Inferior parietal cortex (tissue), 1 donor: ENCODE measurements at regions not wholly inside any gene's neighbourhood (a gene's known extent, or its start where the extent isn't known, plus 50 kb on each side); places are given as distances from the start of the nearest gene placed in this dataset.
"Not testable (repeated sequence)": the region's sequence is repeated elsewhere in the genome, so short reads cannot be mapped to it uniquely, and the experiment has no call there.

Experiments used
- DNase-seq: peaks from one replicate; pipeline ENCODE4 v3.0.0-alpha.2; 2016; ENCODE audit errors: extremely low spot score

GRCh38 chr12:71299541-71300376 is 139.8 kb upstream of the LGR5 start:
- DNase-seq: no peak

- DNase-seq: no peak
Observed at GRCh38 chr12:71297930-71298329, 140.1 kb upstream of the TSPAN8 start.

- DNase-seq: no peak
Observed at GRCh38 chr12:71295953-71296352, 138.2 kb upstream of the TSPAN8 start.

DNA sequence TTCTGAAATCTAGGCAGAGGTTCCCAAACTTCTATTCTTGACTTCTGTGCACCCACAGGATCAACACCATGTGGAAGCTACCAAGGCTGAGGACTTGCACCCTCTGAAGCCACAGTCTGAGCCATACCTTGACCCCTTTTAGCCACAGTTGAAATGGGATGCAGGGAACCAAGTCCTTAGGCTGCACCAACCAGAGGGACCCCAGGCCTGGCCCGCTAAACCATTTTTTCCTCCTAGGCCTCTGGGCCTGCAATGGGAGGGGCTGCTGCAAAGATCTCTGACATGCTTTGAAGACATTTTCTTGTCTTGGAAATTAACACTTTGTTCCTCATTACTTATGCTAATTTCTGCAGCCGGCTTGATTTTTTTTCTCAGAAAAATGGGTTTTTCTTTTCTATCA is 133.9 kb upstream of the TSPAN8 start:
- DNase-seq: no peak

DNA sequence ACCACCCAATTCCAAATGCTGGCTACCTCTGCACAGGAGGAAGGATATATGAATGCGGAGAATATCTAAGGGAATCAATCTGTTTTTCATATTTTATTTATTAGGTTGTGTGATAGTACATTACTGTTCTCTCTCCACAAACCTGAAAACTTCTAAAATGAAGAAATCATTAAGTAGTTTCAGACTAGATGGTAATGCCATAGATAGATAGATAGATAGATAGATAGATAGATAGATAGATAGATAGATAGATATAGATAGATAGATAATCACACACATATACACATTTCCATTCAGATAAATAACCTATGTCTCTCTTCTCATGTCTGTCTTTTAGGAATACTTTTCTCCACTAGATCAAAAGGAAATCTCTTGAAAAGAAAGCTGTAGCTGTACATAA is 126.1 kb upstream of the TSPAN8 start:
- no peak for DNase-seq

DNA sequence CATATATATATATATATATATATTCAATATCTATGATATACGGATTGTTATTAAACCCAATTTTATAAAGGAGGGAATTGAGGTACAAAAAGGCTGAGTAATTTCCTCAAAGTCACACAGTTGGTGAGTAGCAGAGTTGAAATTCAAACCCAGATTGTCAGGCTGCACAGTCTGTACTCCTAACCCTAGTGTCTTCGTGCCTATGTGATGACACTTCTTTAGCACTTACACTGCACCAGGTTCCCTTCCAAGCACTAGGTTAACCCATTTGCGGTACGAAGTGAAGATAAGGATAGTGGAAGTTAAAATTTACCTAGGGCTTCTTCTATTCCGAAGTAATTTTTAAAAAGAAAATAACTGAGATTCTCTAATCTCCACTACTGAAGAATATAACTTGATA is 125.1 kb upstream of the TSPAN8 start:
- no peak for DNase-seq

DNA sequence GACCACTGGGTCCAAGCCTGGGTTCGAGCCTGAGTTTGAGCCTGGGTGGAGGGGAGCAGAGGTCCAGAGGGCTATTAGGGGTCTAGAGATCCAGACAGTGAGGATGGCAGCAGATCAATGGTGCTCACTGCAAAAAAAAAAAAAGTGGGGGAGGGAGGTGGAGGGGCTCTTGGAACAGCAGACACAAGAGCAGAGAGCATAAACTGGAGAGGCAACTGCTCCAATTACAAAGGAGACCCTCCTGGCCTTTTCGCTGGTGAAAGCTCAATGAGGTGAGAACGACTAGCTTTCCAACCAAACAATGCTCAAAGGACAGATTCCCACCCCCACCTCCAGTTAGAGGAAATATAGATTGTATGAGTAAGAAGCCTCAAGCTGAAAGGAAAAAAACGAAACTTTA is 124.2 kb upstream of the TSPAN8 start:
- no peak for DNase-seq

GRCh38 chr12:71281425-71281824 is 123.6 kb upstream of the TSPAN8 start:
- no peak for DNase-seq

- no peak for DNase-seq
Observed at GRCh38 chr12:71277866-71278265, 120.1 kb upstream of the TSPAN8 start.

GRCh38 chr12:71276541-71276940 is 118.7 kb upstream of the TSPAN8 start:
- no peak for DNase-seq

DNA sequence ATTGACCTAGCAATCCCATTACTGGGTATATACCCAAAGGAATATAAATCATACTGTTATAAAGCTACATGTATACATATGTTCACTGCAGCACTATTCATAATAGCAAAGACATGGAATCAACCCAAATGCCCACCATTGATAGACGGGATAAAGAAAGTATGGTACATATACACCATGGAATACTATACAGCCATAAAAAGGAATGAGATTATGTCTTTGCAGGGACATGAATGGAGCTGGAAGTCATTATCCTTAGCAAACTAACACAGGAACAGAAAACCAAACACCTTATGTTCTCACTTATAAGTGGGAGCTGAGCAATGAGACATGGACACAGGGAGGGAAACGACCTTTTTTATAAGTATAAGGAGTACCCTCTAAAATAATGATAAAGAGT is 113.0 kb upstream of the TSPAN8 start:
- not testable (repeated sequence) for DNase-seq

- no peak for DNase-seq
Observed at GRCh38 chr12:71270057-71270456, 112.3 kb upstream of the TSPAN8 start.

DNA sequence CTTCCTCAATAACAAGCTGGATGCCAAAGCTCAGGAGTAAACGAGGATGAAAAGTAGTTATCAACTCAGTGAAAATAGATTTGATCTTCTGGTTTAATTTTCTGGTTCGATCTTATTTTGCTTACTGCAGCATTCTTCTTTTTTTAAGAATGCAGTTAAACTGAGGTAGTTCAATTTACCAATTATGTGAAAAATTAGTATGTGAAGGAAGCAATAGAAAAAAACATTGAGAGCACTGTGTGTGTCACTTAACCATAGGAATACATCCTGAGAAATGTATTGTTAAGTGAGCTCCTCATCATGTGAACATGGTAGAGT is 111.4 kb upstream of the TSPAN8 start:
- DNase-seq: no peak

DNA sequence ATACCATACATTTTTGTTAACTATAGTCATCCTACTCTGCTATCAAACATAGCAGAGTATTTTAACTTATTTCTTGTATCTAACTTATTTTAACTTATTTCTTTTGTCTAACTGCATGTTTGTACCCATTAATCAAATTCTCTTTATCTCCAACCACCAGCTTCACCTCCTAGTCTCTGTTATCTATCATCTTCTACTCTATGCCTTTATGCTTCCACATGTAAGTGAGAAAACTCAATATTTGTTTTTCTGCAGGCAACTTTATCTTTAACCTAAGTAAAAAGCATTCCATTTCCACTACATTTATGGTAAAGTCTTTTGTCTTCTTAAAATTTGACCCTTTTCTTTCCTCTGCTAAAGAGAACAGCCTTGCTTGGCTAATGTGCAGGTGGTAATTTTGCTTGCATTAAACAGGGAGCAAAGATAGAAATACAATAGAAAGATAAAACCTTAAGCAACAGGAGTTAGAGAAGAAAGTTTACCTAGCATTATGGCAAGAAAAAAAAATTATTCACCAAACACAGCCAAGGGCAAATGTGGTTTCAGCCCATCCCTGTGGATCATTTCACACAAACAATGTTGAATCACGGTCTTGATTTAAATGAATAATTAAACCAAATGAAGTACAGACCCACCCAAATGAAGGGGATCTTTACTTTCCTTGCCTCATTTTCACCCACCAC is 110.9 kb upstream of the TSPAN8 start:
- DNase-seq: no peak

- no peak for DNase-seq
Observed at GRCh38 chr12:71266606-71267005, 108.8 kb upstream of the TSPAN8 start.

DNA sequence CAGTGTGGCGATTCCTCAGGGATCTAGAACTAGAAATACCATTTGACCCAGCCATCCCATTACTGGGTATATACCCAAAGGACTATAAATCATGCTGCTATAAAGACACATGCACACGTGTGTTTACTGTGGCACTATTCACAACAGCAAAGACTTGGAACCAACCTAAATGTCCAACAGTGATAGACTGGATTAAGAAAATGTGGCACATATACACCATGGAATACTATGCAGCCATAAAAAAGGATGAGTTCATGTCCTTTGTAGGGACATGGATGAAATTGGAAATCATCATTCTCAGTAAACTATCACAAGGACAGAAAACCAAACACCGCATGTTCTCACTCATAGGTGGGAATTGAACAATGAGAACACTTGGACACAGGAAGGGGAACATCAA is 107.9 kb upstream of the TSPAN8 start:
- not testable (repeated sequence) for DNase-seq

DNA sequence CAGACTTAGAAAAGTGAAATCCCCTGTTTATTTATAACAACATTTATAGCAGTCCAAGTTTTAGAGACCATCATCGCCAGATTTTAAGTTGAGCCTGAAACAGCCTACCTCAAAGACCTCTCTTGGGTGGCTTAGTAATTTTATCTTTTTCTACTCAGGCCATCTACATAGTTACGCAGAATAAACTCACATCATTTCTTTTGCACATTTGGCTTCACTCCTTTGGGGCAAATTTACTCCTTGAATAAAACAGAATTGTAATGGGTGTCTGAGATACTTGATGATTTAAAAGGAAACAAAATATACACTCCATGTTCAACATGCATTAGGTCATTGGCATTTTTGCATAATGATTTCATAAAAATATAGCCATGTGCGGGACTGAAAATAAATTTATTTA is 104.7 kb upstream of the TSPAN8 start:
- DNase-seq: no peak

DNA sequence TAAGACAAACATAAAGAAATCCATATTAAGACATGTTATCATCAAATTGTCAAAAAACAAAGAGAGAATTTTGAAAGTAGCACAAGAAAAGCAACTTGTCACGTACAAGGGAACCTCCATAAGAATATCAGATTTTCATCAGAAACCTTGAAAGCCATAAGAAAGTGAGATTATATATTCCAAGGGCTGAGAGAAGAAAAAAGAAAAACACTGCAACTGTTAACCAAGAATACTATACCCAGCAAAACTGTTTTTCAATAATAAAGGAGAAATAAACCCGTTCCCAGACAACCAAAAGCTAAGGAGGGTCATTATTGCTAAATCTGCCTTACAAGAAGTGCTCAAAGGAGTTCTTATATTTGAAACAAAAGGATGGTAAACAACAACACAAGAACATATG is 94.7 kb upstream of the TSPAN8 start:
- DNase-seq: no peak

- DNase-seq: no peak
Observed at GRCh38 chr12:71250166-71250565, 92.4 kb upstream of the TSPAN8 start.

DNA sequence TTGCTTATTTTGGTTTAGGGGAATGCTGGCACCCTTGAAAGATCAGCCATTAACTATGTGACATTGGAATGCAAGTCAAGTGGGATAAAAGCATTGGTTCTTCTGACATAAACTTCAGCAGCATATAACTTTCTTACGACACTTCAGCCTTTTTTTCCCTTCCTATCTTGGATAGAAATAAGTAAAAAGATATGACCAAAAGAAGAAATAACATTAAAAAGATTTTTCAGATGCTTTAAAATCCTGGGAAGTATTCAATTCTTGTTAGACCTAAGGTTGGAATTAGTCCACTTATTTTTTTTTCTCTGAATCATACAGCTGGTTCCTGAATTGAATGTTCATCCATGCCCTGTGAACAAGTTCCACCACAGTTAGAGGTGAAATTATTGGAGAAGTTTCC is 85.6 kb upstream of the TSPAN8 start:
- no peak for DNase-seq

DNA sequence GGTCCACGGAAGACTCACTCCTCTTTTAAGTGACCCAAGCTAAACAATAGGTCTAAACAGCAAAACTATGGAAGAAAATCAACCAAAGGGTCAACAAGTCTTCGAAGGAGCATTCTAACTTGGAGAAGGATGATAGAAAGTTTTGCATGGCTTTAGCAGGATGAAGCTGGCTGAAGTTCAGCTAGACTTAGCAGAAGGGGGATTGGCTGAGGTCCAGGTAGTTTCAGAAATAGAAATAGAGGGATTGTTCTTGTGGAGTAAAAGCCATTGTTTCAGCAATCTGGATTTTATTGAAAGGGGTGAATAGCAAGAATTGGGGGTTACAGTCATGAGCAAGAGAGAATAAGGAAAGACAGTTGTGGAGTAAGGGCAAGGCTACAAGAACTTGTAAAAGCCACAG is 84.7 kb upstream of the TSPAN8 start:
- no peak for DNase-seq

- no peak for DNase-seq
Observed at GRCh38 chr12:71240946-71241345, 83.1 kb upstream of the TSPAN8 start.

DNA sequence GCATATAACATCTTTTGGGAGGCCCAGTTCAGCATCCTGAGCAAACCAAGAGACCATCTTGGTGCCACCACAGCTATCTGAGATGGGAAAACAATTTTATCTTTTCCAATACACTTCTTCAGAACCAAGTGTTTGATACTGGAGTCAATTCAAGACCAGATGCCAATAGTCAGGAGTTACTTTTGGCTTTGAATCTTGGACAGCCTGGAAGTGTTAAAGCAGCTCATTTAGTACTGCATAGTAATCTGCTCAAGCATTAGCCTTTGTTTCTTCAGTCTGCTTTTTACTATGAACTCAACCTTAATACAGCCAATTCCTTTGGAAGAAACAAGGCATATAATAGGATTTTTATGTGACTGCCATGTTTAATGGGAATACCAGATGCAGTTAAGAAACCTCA is 81.9 kb upstream of the TSPAN8 start:
- DNase-seq: no peak

DNA sequence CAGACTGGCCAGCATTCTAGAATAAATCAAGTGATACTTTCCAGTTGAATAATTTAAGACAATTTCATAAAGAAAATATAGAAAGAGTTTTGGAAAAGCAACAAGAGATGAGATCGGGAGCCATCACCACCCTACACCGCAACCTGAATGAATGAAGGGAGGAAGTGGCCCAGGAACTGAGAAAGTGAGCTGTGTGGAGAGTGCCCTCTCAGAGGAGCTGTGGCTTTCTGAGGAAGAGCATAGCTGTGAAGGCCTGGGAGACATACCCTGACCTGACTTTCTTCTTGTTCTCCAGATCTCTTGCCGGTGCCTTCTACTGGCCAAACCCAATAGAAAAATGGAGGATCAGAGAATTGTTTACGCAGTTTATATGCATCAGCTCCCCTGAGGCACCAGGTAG is 79.3 kb upstream of the TSPAN8 start:
- no peak for DNase-seq
